NOMO-1 (cell line): ENCODE measurements at regions not wholly inside any gene's neighbourhood (a gene's known extent, or its start where the extent isn't known, plus 50 kb on each side); places are given as distances from the start of the nearest gene placed in this dataset.
"Not testable (repeated sequence)": the region's sequence is repeated elsewhere in the genome, so short reads cannot be mapped to it uniquely, and the experiment has no call there.

Experiments used
- DNase-seq, 2 experiments: peaks; one replicate each; lab custom pipeline; 2025; ENCODE audit not compliant: unreplicated experiment in 2 of 2; lab: John Stamatoyannopoulos, UW

- DNase-seq = no peak
Observed at GRCh38 chr10:62935022-62935421, 118.9 kb upstream of the EGR2 start.

GRCh38 chr10:62934258-62934657 is 118.1 kb upstream of the EGR2 start:
- DNase-seq = peak; percentile 6 to 44

- not testable (repeated sequence) for DNase-seq
Observed at GRCh38 chr10:62928763-62929162, 112.6 kb upstream of the EGR2 start.

- no peak for DNase-seq
Observed at GRCh38 chr10:62926407-62926806, 110.2 kb upstream of the EGR2 start.

GRCh38 chr10:62924344-62924748 is 108.2 kb upstream of the EGR2 start:
- no peak for DNase-seq

- DNase-seq = no peak
Observed at GRCh38 chr10:62919776-62920175, 103.6 kb upstream of the EGR2 start.

- DNase-seq = peak in 1 of 2 experiments; percentile 26
Observed at GRCh38 chr10:62917475-62918238, 101.5 kb upstream of the EGR2 start.

GRCh38 chr10:62916141-62916603 is 100.0 kb upstream of the EGR2 start:
- DNase-seq = no peak

- DNase-seq = no peak
Observed at GRCh38 chr10:62915158-62915557, 99.0 kb upstream of the EGR2 start.

- no peak for DNase-seq
Observed at GRCh38 chr10:62912086-62912485, 95.9 kb upstream of the EGR2 start.

GRCh38 chr10:62911210-62911963 is 95.2 kb upstream of the EGR2 start:
- no peak for DNase-seq

- DNase-seq = no peak
Observed at GRCh38 chr10:62907470-62908212, 91.5 kb upstream of the EGR2 start.

- DNase-seq = no peak
Observed at GRCh38 chr10:62904281-62904875, 88.2 kb upstream of the EGR2 start.

GRCh38 chr10:62903828-62904227 is 87.7 kb upstream of the EGR2 start:
- DNase-seq = no peak

GRCh38 chr10:62900829-62901571 is 84.8 kb upstream of the EGR2 start:
- no peak for DNase-seq

GRCh38 chr10:62899311-62899710 is 83.1 kb upstream of the EGR2 start:
- DNase-seq = no peak

- no peak for DNase-seq
Observed at GRCh38 chr10:62895063-62895462, 78.9 kb upstream of the EGR2 start.

GRCh38 chr10:62894156-62894555 is 78.0 kb upstream of the EGR2 start:
- DNase-seq = no peak

GRCh38 chr10:62893036-62893435 is 76.9 kb upstream of the EGR2 start:
- no peak for DNase-seq

- DNase-seq = no peak
Observed at GRCh38 chr10:62890395-62890794, 74.2 kb upstream of the EGR2 start.
